Sigmoid colon (tissue), 4 donors: ENCODE measurements at regions not wholly inside any gene's neighbourhood (a gene's known extent, or its start where the extent isn't known, plus 50 kb on each side); places are given as distances from the start of the nearest gene placed in this dataset.

ENCODE experiments used
- EP300 ChIP-seq, 4 donors: sonication (generic); formaldehyde crosslinking; IDR thresholded peaks; one replicate each; pipeline ENCODE4 v1.6.1; 2017; ENCODE audit warnings: antibody characterized with exemption in 4 of 4
- POLR2A ChIP-seq, 2 donors: fragments of 450-650 bp; IDR thresholded peaks; one replicate each; pipeline ENCODE4 v1.6.1; 2016; ENCODE audit warnings: antibody characterized with exemption in 2 of 2, mild to moderate bottlenecking in 2 of 2, moderate library complexity in 2 of 2
- POLR2AphosphoS5 ChIP-seq, 4 donors: sonication (generic); formaldehyde crosslinking; IDR thresholded peaks; one replicate each; pipeline ENCODE4 v1.6.1; 2017; ENCODE audit warnings: antibody characterized with exemption in 4 of 4
- TF ChIP-seq, protein P1 (sequence below), 4 experiments: fragments of 450-650 bp in 3 of 4; fragments of 200-600 bp in 1 of 4; IDR thresholded peaks; one replicate each; pipeline ENCODE4 v1.5.1; 2016 to 2019; ENCODE audit warnings: antibody characterized with exemption in 4 of 4, mild to moderate bottlenecking in 3 of 4, moderate library complexity in 2 of 4

DNA sequence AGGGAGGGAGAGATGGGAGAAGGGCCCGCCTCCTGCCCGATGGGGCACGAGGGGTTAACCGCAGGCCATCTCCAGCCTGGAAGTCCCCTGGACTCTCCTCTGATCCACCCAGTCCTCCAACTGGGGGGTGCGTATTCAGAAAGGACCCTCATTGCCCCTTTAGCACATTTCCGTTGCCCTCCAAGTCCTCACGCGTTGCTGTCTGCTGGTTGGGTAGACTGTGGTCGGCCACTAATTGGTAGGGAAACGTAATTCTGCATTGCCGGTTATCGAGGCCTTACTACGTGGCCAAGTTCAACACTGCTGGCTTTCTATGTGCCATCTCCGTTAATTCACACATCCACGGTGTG is 103.4 kb downstream of the FOXL1 start:
- TF ChIP-seq, protein P1, sequence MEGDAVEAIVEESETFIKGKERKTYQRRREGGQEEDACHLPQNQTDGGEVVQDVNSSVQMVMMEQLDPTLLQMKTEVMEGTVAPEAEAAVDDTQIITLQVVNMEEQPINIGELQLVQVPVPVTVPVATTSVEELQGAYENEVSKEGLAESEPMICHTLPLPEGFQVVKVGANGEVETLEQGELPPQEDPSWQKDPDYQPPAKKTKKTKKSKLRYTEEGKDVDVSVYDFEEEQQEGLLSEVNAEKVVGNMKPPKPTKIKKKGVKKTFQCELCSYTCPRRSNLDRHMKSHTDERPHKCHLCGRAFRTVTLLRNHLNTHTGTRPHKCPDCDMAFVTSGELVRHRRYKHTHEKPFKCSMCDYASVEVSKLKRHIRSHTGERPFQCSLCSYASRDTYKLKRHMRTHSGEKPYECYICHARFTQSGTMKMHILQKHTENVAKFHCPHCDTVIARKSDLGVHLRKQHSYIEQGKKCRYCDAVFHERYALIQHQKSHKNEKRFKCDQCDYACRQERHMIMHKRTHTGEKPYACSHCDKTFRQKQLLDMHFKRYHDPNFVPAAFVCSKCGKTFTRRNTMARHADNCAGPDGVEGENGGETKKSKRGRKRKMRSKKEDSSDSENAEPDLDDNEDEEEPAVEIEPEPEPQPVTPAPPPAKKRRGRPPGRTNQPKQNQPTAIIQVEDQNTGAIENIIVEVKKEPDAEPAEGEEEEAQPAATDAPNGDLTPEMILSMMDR (IDR thresholded peaks at IDR 0.05), result no peak
- TF ChIP-seq POLR2A (IDR thresholded peaks at IDR 0.05), result no peak
- no peak for TF ChIP-seq EP300 (IDR thresholded peaks at IDR 0.05)
- TF ChIP-seq POLR2AphosphoS5 (IDR thresholded peaks at IDR 0.05), result no peak
